ENCODE measurements at regions not wholly inside any gene's neighbourhood (a gene's known extent, or its start where the extent isn't known, plus 50 kb on each side); places are given as distances from the start of the nearest gene placed in this dataset.

GRCh38 chr15:62805502-62805901 is 237.0 kb upstream of the TPM1 start:
- no peak for DNase-seq
- H3K9me3 ChIP-seq, result no peaks in the 10 kb centered on the region
- intact Hi-C loops (cut with DNase I; ENCODE audit: low total_unique reads), result no loop called here
- H3K4me3 ChIP-seq, result no peak overlapping the region
- H3K27me3 ChIP-seq, result no peaks in the 10 kb centered on the region
- TF ChIP-seq POLR2A (IDR thresholded peaks at IDR 0.05) (no peak), EP300 (IDR thresholded peaks at IDR 0.05) (no peak), CTCF (IDR thresholded peaks at IDR 0.05) (no peak), POLR2AphosphoS5 (IDR thresholded peaks at IDR 0.05) (no peak)
- H3K4me1 ChIP-seq, result no peaks in the 10 kb centered on the region
- no peak overlapping the region for H3K27ac ChIP-seq
- WGBS, 5 donors, result 87 to 91% (median 89%) methylated on average over 9 of the region's 9 CpGs
- peaks cover 15 to 81% (median 74%) of the 10 kb centered on the region in 4 donors for H3K36me3 ChIP-seq

GRCh38 chr15:62807539-62808130 is 234.9 kb upstream of the TPM1 start:
- H3K27ac ChIP-seq, result no peak overlapping the region
- H3K36me3 ChIP-seq, result peaks cover 11 to 79% (median 71%) of the 10 kb centered on the region in 4 donors
- no peaks in the 10 kb centered on the region for H3K9me3 ChIP-seq
- 86 to 93% (median 90%) methylated on average over 11 of the region's 11 CpGs for WGBS, 5 donors
- intact Hi-C loops (cut with DNase I; ENCODE audit: low total_unique reads), result no loop called here
- H3K4me3 ChIP-seq, result no peak overlapping the region
- no peaks in the 10 kb centered on the region for H3K27me3 ChIP-seq
- no peak for DNase-seq
- TF ChIP-seq CTCF (IDR thresholded peaks at IDR 0.05) (no peak), POLR2AphosphoS5 (IDR thresholded peaks at IDR 0.05) (no peak), POLR2A (IDR thresholded peaks at IDR 0.05) (no peak), EP300 (IDR thresholded peaks at IDR 0.05) (no peak)
- no peaks in the 10 kb centered on the region for H3K4me1 ChIP-seq

GRCh38 chr15:62809115-62809967 is 233.2 kb upstream of the TPM1 start:
- no peaks in the 10 kb centered on the region for H3K4me1 ChIP-seq
- 69 to 83% (median 76%) methylated on average over 7 to 8 of the region's 8 CpGs for WGBS, 5 donors

GRCh38 chr15:62809968-62810260 is 232.6 kb upstream of the TPM1 start:
- Histone ChIP-seq H3K4me3 (no peak overlapping the region), H3K9me3 (no peaks in the 10 kb centered on the region), H3K27ac (no peak overlapping the region), H3K36me3 (peaks cover 11 to 72% (median 62%) of the 10 kb centered on the region in 4 donors), H3K4me1 (no peaks in the 10 kb centered on the region), H3K27me3 (no peaks in the 10 kb centered on the region)
- intact Hi-C loops (cut with DNase I; ENCODE audit: low total_unique reads), result no loop called here
- WGBS, 5 donors, result 93 to 98% (median 95%) methylated on average over 8 of the region's 8 CpGs
- TF ChIP-seq POLR2AphosphoS5 (IDR thresholded peaks at IDR 0.05), result no peak
- no peak for TF ChIP-seq POLR2A (IDR thresholded peaks at IDR 0.05)
- no peak for TF ChIP-seq EP300 (IDR thresholded peaks at IDR 0.05)
- TF ChIP-seq CTCF (IDR thresholded peaks at IDR 0.05), result no peak
- no peak for DNase-seq

More at GRCh38 chr15:62809115-62809967, 233.2 kb upstream of the TPM1 start:
- H3K4me3 ChIP-seq, result no peak overlapping the region
- peaks cover 11 to 77% (median 67%) of the 10 kb centered on the region in 4 donors for H3K36me3 ChIP-seq
- H3K9me3 ChIP-seq, result no peaks in the 10 kb centered on the region
- TF ChIP-seq POLR2A (IDR thresholded peaks at IDR 0.05), result no peak
- TF ChIP-seq EP300 (IDR thresholded peaks at IDR 0.05), result no peak
- no peak for TF ChIP-seq POLR2AphosphoS5 (IDR thresholded peaks at IDR 0.05)
- TF ChIP-seq CTCF (IDR thresholded peaks at IDR 0.05), result no peak
- H3K27ac ChIP-seq, result no peak overlapping the region
- H3K27me3 ChIP-seq, result no peaks in the 10 kb centered on the region
- DNase-seq, result peak in 1 of 2 donors; percentile 41
- intact Hi-C loops (cut with DNase I; ENCODE audit: low total_unique reads), result no loop called here
